Activated B cell treated with CpG ODN at 0.5 μM for 24 hours (primary cell): ENCODE measurements at regions not wholly inside any gene's neighbourhood (a gene's known extent, or its start where the extent isn't known, plus 50 kb on each side); places are given as distances from the start of the nearest gene placed in this dataset.

ENCODE experiments used
- ATAC-seq: fragments of 200-7000 bp; cut with Tn5 transposase; one replicate; pipeline ENCODE4 v1.10.0; 2021; ENCODE audit warnings: low read depth, mild to moderate bottlenecking, moderate library complexity
- CTCF ChIA-PET: fragments of 350-600 bp; sonication (Branson Sonifier 250); formaldehyde crosslinking; loops from one replicate; lab custom pipeline; 2021; ENCODE audit warnings: antibody characterized with exemption; lab: Charles Lee
- POLR2A ChIA-PET: fragments of 350-600 bp; sonication (Branson Sonifier 250); formaldehyde crosslinking; loops from one replicate; lab custom pipeline; 2021; ENCODE audit warnings: antibody characterized with exemption; lab: Charles Lee
- DNase-seq: peaks from one replicate; pipeline ENCODE4 v3.0.0; 2022
- H3K27ac Mint-ChIP-seq: one replicate; pipeline ENCODE4 v1.8.0; 2020; ENCODE audit warnings: mixed read lengths
- H3K27me3 Mint-ChIP-seq: one replicate; pipeline ENCODE4 v1.8.0; 2021; ENCODE audit warnings: mixed read lengths
- H3K36me3 Mint-ChIP-seq: one replicate; pipeline ENCODE4 v1.8.0; 2021; ENCODE audit warnings: low read depth, mixed read lengths
- H3K4me1 Mint-ChIP-seq: one replicate; pipeline ENCODE4 v1.8.0; 2021; ENCODE audit warnings: mixed read lengths
- H3K4me3 Mint-ChIP-seq: one replicate; pipeline ENCODE4 v1.8.0; 2020; ENCODE audit warnings: mild to moderate bottlenecking, mixed read lengths
- H3K9me3 Mint-ChIP-seq: one replicate; pipeline ENCODE4 v1.8.0; 2020; ENCODE audit warnings: mixed read lengths
- intact Hi-C: fragments of 100-400 bp; cut with micrococcal nuclease; formaldehyde crosslinking; loops from one replicate; pipeline ENCODE4 v1.15.1; 2024
- TF ChIP-seq, protein P1 (sequence below): fragments of 200-600 bp; IDR thresholded peaks from one replicate; pipeline ENCODE4 v1.8.0; 2022; ENCODE audit warnings: antibody characterized with exemption, mild to moderate bottlenecking

DNA sequence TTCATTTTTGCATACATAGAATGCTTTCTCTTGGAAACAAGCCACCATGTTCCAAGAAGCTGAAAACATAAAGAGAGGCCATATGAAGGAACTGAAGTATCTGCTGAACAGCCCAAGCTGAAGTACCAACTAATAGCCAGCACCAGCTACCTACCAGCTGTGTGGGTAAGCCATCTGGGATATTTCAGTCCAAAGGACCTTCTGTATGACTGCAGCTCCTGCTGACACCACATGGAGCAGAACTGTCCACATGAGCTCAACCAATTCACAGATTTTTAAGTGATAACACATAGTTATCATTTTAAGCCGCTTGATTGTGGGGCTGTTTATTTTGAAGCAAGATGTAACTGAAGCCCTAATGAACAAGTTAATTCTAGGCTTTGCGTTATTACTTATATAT lies 621.1 kb upstream of the KLHL1 start:
- Mint-ChIP-seq H3K36me3 (no peaks in the 10 kb centered on the region), H3K9me3 (peaks cover 2% of the 10 kb centered on the region), H3K4me1 (no peaks in the 10 kb centered on the region), H3K27me3 (no peaks in the 10 kb centered on the region), H3K4me3 (no peak overlapping the region), H3K27ac (no peak overlapping the region)
- intact Hi-C loops = no loop called here
- ChIA-PET POLR2A (no interaction called here), CTCF (no interaction called here)
- no peak for DNase-seq
- no peak for ATAC-seq
- TF ChIP-seq, protein P1, sequence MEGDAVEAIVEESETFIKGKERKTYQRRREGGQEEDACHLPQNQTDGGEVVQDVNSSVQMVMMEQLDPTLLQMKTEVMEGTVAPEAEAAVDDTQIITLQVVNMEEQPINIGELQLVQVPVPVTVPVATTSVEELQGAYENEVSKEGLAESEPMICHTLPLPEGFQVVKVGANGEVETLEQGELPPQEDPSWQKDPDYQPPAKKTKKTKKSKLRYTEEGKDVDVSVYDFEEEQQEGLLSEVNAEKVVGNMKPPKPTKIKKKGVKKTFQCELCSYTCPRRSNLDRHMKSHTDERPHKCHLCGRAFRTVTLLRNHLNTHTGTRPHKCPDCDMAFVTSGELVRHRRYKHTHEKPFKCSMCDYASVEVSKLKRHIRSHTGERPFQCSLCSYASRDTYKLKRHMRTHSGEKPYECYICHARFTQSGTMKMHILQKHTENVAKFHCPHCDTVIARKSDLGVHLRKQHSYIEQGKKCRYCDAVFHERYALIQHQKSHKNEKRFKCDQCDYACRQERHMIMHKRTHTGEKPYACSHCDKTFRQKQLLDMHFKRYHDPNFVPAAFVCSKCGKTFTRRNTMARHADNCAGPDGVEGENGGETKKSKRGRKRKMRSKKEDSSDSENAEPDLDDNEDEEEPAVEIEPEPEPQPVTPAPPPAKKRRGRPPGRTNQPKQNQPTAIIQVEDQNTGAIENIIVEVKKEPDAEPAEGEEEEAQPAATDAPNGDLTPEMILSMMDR = no peak

DNA sequence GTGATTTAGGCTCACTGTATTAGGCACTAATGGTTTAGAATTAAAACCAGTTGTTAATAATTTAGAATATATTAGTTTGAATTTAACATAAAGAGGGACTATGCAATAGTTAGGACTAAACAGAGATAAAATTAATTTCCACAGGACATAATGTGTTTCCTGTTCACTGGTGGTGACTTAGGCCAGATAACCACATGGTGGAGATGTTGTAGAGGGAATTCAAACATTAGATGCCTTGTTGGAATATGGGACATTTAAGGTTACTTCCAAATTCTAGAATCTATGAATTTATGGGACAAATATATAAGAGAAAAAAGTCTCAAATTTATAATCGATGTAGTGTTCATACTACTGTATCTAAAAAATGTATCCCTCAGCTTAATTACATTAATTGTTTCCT lies 615.5 kb upstream of the KLHL1 start:
- no peaks in the 10 kb centered on the region for H3K27me3 Mint-ChIP-seq
- H3K9me3 Mint-ChIP-seq = no peaks in the 10 kb centered on the region
- intact Hi-C loops = no loop called here
- H3K36me3 Mint-ChIP-seq = no peaks in the 10 kb centered on the region
- H3K27ac Mint-ChIP-seq = no peak overlapping the region
- ChIA-PET POLR2A (no interaction called here), CTCF (no interaction called here)
- ATAC-seq = no peak
- DNase-seq = no peak
- TF ChIP-seq, protein P1 = no peak
- H3K4me1 Mint-ChIP-seq = no peaks in the 10 kb centered on the region
- H3K4me3 Mint-ChIP-seq = no peak overlapping the region

DNA sequence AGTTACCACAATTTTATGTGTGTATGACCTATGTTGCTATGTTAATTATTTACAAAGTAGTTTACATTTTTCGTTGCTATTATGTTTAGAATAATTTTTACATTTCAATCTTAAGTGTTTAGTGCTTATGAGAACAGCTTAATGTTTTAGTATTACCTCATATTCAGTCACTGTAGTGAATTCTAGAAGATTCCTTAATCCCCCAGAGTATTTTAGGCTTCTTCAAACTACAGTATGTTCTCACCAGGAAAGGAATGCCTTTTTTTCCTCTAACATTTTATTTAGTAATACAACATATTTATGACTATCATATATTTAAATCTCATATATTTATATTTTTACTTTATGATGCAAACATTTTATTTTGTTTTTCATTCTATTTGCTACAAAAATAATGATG lies 612.1 kb upstream of the KLHL1 start:
- ChIA-PET POLR2A (no interaction called here), CTCF (no interaction called here)
- intact Hi-C loops = no loop called here
- ATAC-seq (no peak), DNase-seq (no peak)
- H3K36me3 Mint-ChIP-seq = no peaks in the 10 kb centered on the region
- no peaks in the 10 kb centered on the region for H3K27me3 Mint-ChIP-seq
- H3K4me1 Mint-ChIP-seq = no peaks in the 10 kb centered on the region
- no peak overlapping the region for H3K4me3 Mint-ChIP-seq
- H3K9me3 Mint-ChIP-seq = peaks cover 2% of the 10 kb centered on the region
- TF ChIP-seq, protein P1 = no peak
- no peak overlapping the region for H3K27ac Mint-ChIP-seq

DNA sequence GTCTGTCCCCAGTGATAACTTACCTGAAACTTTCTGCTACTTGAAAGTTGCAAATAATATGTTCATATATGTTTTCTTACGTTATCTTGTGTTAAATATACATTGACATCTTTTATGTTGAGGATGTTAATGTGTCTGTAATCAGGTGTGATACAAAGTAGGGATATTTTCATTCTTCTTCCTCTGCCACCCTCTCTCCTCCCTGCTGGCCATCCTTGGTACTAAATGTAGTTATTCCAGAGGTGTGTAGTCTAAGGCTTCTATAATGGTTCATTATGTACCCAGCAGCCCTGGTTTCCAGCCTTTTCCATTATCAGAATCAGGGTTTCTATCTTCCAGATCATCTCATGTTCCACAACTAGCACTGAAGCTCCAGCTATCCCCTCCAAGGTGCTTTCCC lies 606.7 kb upstream of the KLHL1 start:
- POLR2A ChIA-PET = no interaction called here
- CTCF ChIA-PET = no interaction called here
- Mint-ChIP-seq H3K9me3 (peaks cover 2% of the 10 kb centered on the region), H3K4me1 (no peaks in the 10 kb centered on the region), H3K27me3 (no peaks in the 10 kb centered on the region), H3K4me3 (no peak overlapping the region), H3K36me3 (no peaks in the 10 kb centered on the region), H3K27ac (no peak overlapping the region)
- TF ChIP-seq, protein P1 = no peak
- DNase-seq (no peak), ATAC-seq (no peak)
- intact Hi-C loops = no loop called here

DNA sequence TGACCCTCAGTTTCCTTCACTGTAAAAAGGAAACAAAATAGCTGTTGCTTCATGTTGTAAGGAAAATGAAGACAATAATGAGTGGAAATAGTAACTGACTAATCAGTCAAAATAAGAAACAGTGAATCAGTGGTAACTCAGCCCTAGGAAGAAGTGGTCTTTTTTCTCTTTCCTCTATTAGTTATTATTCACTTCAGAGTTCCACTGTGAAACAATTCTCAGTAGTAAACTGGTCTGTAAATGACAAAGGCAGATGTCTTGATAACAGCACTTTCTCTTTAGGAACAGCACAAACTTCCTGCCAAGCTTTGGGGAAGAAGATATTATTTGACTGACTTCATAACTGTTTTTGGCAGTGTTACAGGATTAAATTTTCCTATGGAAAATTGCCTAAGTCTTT lies 600.5 kb upstream of the KLHL1 start:
- TF ChIP-seq, protein P1 = no peak
- POLR2A ChIA-PET = no interaction called here
- no peak overlapping the region for H3K27ac Mint-ChIP-seq
- H3K4me3 Mint-ChIP-seq = no peak overlapping the region
- no peaks in the 10 kb centered on the region for H3K27me3 Mint-ChIP-seq
- intact Hi-C loops = no loop called here
- CTCF ChIA-PET = no interaction called here
- ATAC-seq (no peak), DNase-seq (no peak)
- no peaks in the 10 kb centered on the region for H3K4me1 Mint-ChIP-seq
- H3K36me3 Mint-ChIP-seq = no peaks in the 10 kb centered on the region
- peaks cover 4% of the 10 kb centered on the region for H3K9me3 Mint-ChIP-seq
